ENCODE measurements at regions not wholly inside any gene's neighbourhood (a gene's known extent, or its start where the extent isn't known, plus 50 kb on each side); places are given as distances from the start of the nearest gene placed in this dataset.
"Not testable (repeated sequence)": the region's sequence is repeated elsewhere in the genome, so short reads cannot be mapped to it uniquely, and the experiment has no call there.

- Histone ChIP-seq H3K27ac (no peak overlapping the region), H3K4me1 (no peaks in the 10 kb centered on the region), H3K36me3 (no peaks in the 10 kb centered on the region), H3K4me3 (no peak overlapping the region), H3K9me3 (no peaks in the 10 kb centered on the region), H3K27me3 (no peaks in the 10 kb centered on the region)
- ATAC-seq (ENCODE audit: low FRiP score in 2 of 2): no peak
- TF ChIP-seq POLR2AphosphoS5 (IDR thresholded peaks at IDR 0.05) (no peak), POLR2A (IDR thresholded peaks at IDR 0.05) (no peak), EP300 (IDR thresholded peaks at IDR 0.05) (no peak), CTCF (IDR thresholded peaks at IDR 0.05) (no peak)
- 91 to 92% methylated on average over 8 of the region's 8 CpGs for WGBS, 2 donors
- DNase-seq: no peak
These were observed 54.2 kb upstream of the RABGAP1L start for GRCh38 chr1:174105086-174105485.

GRCh38 chr1:174103766-174104165 is 55.6 kb upstream of the RABGAP1L start:
- no peak for ATAC-seq (ENCODE audit: low FRiP score in 2 of 2)

GRCh38 chr1:174101976-174102375 is 57.3 kb upstream of the RABGAP1L start:
- not testable (repeated sequence) for H3K9me3 ChIP-seq; DNase-seq; H3K27me3 ChIP-seq; H3K36me3 ChIP-seq; H3K4me3 ChIP-seq; H3K4me1 ChIP-seq; H3K27ac ChIP-seq; ATAC-seq (ENCODE audit: low FRiP score in 2 of 2)
- WGBS, 2 donors: 92 to 93% methylated on average over 9 of the region's 9 CpGs

More at GRCh38 chr1:174103766-174104165, 55.6 kb upstream of the RABGAP1L start:
- TF ChIP-seq EP300 (IDR thresholded peaks at IDR 0.05) (no peak), POLR2AphosphoS5 (IDR thresholded peaks at IDR 0.05) (no peak), POLR2A (IDR thresholded peaks at IDR 0.05) (no peak), CTCF (IDR thresholded peaks at IDR 0.05) (no peak)
- Histone ChIP-seq H3K36me3 (no peaks in the 10 kb centered on the region), H3K27me3 (no peaks in the 10 kb centered on the region), H3K9me3 (no peaks in the 10 kb centered on the region), H3K4me3 (no peak overlapping the region), H3K27ac (no peak overlapping the region), H3K4me1 (no peaks in the 10 kb centered on the region)
- no peak for DNase-seq
- WGBS, 2 donors: 86 to 90% methylated on average over 2 of the region's 2 CpGs

GRCh38 chr1:174097426-174097825 is 61.9 kb upstream of the RABGAP1L start:
- TF ChIP-seq CTCF (IDR thresholded peaks at IDR 0.05) (no peak), POLR2AphosphoS5 (IDR thresholded peaks at IDR 0.05) (no peak), POLR2A (IDR thresholded peaks at IDR 0.05) (no peak), EP300 (IDR thresholded peaks at IDR 0.05) (no peak)
- Histone ChIP-seq H3K27me3 (no peaks in the 10 kb centered on the region), H3K36me3 (no peaks in the 10 kb centered on the region), H3K27ac (no peak overlapping the region), H3K4me1 (no peaks in the 10 kb centered on the region), H3K4me3 (no peak overlapping the region), H3K9me3 (no peaks in the 10 kb centered on the region)
- no peak for DNase-seq
- 92 to 93% methylated on average over 2 of the region's 2 CpGs for WGBS, 2 donors
- ATAC-seq (ENCODE audit: low FRiP score in 2 of 2): no peak

- 60 to 65% methylated on average over 5 of the region's 5 CpGs for WGBS, 2 donors
- H3K4me3 ChIP-seq; ATAC-seq (ENCODE audit: low FRiP score in 2 of 2); H3K9me3 ChIP-seq; H3K4me1 ChIP-seq; H3K36me3 ChIP-seq; DNase-seq; H3K27ac ChIP-seq; H3K27me3 ChIP-seq: not testable (repeated sequence)
These were observed 65.5 kb upstream of the RABGAP1L start for GRCh38 chr1:174093789-174094188.

GRCh38 chr1:174090471-174090870 is 68.3 kb upstream of the RC3H1 start:
- no peaks in the 10 kb centered on the region for H3K9me3 ChIP-seq
- H3K4me3 ChIP-seq: no peak overlapping the region
- no peak for DNase-seq
- H3K36me3 ChIP-seq: no peaks in the 10 kb centered on the region
- no peak overlapping the region for H3K27ac ChIP-seq
- TF ChIP-seq CTCF (IDR thresholded peaks at IDR 0.05) (no peak), POLR2AphosphoS5 (IDR thresholded peaks at IDR 0.05) (no peak), POLR2A (IDR thresholded peaks at IDR 0.05) (no peak), EP300 (IDR thresholded peaks at IDR 0.05) (no peak)
- H3K27me3 ChIP-seq: no peaks in the 10 kb centered on the region
- ATAC-seq (ENCODE audit: low FRiP score in 2 of 2): no peak
- H3K4me1 ChIP-seq: no peaks in the 10 kb centered on the region
- whole genome bisulfite sequencing, 2 donors: 88 to 91% methylated on average over 3 of the region's 3 CpGs

All from upper lobe of left lung (tissue), 6 donors.